ELR (cell line): ENCODE measurements at regions not wholly inside any gene's neighbourhood (a gene's known extent, or its start where the extent isn't known, plus 50 kb on each side); places are given as distances from the start of the nearest gene placed in this dataset.
"Not testable (repeated sequence)": the region's sequence is repeated elsewhere in the genome, so short reads cannot be mapped to it uniquely, and the experiment has no call there.

Experiments
- DNase-seq: peaks from one replicate; pipeline ENCODE4 v3.0.0-alpha.2; 2015; ENCODE audit warnings: low read depth

GRCh38 chr18:51522338-51522737 lies 324.9 kb upstream of the MEX3C start:
- no peak for DNase-seq

GRCh38 chr18:51522821-51523220 lies 325.3 kb upstream of the MEX3C start:
- DNase-seq, result peak; percentile 0

GRCh38 chr18:51523671-51524070 lies 326.2 kb upstream of the MEX3C start:
- no peak for DNase-seq

GRCh38 chr18:51525453-51526225 lies 328.2 kb upstream of the MEX3C start:
- no peak for DNase-seq

GRCh38 chr18:51527826-51528225 lies 330.3 kb upstream of the MEX3C start:
- no peak for DNase-seq

- DNase-seq, result no peak
These were observed 334.0 kb upstream of the MEX3C start for GRCh38 chr18:51531501-51531900.

GRCh38 chr18:51537487-51537886 lies 340.0 kb upstream of the MEX3C start:
- no peak for DNase-seq

GRCh38 chr18:51540562-51540961 lies 343.1 kb upstream of the MEX3C start:
- no peak for DNase-seq

GRCh38 chr18:51541230-51541629 lies 343.7 kb upstream of the MEX3C start:
- DNase-seq, result no peak

GRCh38 chr18:51543658-51544155 lies 346.2 kb upstream of the MEX3C start:
- no peak for DNase-seq

- no peak for DNase-seq
These were observed 348.0 kb upstream of the MEX3C start for GRCh38 chr18:51545446-51545845.

GRCh38 chr18:51559198-51559901 lies 361.9 kb upstream of the MEX3C start:
- no peak for DNase-seq

- DNase-seq, result no peak
These were observed 362.4 kb upstream of the MEX3C start for GRCh38 chr18:51559902-51560287.

GRCh38 chr18:51561821-51562220 lies 364.3 kb upstream of the MEX3C start:
- no peak for DNase-seq

GRCh38 chr18:51562866-51563265 lies 365.4 kb upstream of the MEX3C start:
- DNase-seq, result no peak

GRCh38 chr18:51563396-51563795 lies 365.9 kb upstream of the MEX3C start:
- no peak for DNase-seq

- DNase-seq, result no peak
These were observed 370.7 kb upstream of the MEX3C start for GRCh38 chr18:51568151-51568550.

GRCh38 chr18:51569153-51569552 lies 371.7 kb upstream of the MEX3C start:
- DNase-seq, result no peak

- no peak for DNase-seq
These were observed 372.1 kb upstream of the MEX3C start for GRCh38 chr18:51569561-51569960.

- not testable (repeated sequence) for DNase-seq
These were observed 372.6 kb upstream of the MEX3C start for GRCh38 chr18:51570071-51570470.

GRCh38 chr18:51573886-51574285 lies 376.4 kb upstream of the MEX3C start:
- DNase-seq, result not testable (repeated sequence)

GRCh38 chr18:51575171-51575570 lies 377.7 kb upstream of the MEX3C start:
- no peak for DNase-seq

GRCh38 chr18:51578406-51578980 lies 381.0 kb upstream of the MEX3C start:
- no peak for DNase-seq
